Vagina (tissue), 2 donors: ENCODE measurements at regions not wholly inside any gene's neighbourhood (a gene's known extent, or its start where the extent isn't known, plus 50 kb on each side); places are given as distances from the start of the nearest gene placed in this dataset.
"Not testable (repeated sequence)": the region's sequence is repeated elsewhere in the genome, so short reads cannot be mapped to it uniquely, and the experiment has no call there.

Experiments
- CTCF ChIP-seq, 3 experiments: fragments of 450-650 bp in 2 of 3; fragments of 200-600 bp in 1 of 3; sonication (generic) in 1 of 3; IDR thresholded peaks; one replicate each; pipeline ENCODE4 v1.5.1; 2017 to 2019; ENCODE audit warnings: antibody characterized with exemption in 3 of 3, mild to moderate bottlenecking in 2 of 3, moderate library complexity in 2 of 3
- POLR2A ChIP-seq, 2 donors: fragments of 450-650 bp; IDR thresholded peaks; one replicate each; pipeline ENCODE4 v1.6.1; 2017; ENCODE audit warnings: antibody characterized with exemption in 2 of 2, mild to moderate bottlenecking in 2 of 2, moderate library complexity in 2 of 2

GRCh38 chr20:29311046-29311445 is 1946.4 kb upstream of the DEFB115 start:
- TF ChIP-seq POLR2A, CTCF (IDR thresholded peaks at IDR 0.05): not testable (repeated sequence)
